ENCODE measurements at regions not wholly inside any gene's neighbourhood (a gene's known extent, or its start where the extent isn't known, plus 50 kb on each side); places are given as distances from the start of the nearest gene placed in this dataset.

DNA sequence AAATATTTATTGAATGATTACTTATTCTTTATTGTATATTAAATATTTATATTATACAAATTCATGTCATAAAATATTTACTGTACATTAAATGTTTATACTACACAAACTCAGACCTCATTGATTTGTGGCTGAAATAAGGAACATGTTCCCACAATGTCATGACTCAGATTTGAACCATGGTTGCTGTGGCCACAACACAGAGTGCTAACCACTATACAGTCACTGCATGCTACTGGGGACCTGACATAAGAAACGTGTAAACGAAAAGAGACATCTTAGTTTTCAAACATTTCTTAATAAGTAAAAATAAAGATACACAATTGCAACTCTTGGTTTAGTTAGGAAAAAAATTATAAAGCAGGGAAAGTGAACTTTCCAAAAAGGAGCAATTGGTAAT is 99.1 kb upstream of the AGTR1 start:
- no peak for DNase-seq
- TF ChIP-seq POLR2A (IDR thresholded peaks at IDR 0.05): no peak
- TF ChIP-seq, protein P1, sequence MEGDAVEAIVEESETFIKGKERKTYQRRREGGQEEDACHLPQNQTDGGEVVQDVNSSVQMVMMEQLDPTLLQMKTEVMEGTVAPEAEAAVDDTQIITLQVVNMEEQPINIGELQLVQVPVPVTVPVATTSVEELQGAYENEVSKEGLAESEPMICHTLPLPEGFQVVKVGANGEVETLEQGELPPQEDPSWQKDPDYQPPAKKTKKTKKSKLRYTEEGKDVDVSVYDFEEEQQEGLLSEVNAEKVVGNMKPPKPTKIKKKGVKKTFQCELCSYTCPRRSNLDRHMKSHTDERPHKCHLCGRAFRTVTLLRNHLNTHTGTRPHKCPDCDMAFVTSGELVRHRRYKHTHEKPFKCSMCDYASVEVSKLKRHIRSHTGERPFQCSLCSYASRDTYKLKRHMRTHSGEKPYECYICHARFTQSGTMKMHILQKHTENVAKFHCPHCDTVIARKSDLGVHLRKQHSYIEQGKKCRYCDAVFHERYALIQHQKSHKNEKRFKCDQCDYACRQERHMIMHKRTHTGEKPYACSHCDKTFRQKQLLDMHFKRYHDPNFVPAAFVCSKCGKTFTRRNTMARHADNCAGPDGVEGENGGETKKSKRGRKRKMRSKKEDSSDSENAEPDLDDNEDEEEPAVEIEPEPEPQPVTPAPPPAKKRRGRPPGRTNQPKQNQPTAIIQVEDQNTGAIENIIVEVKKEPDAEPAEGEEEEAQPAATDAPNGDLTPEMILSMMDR (IDR thresholded peaks at IDR 0.05): no peak
- WGBS, 4 donors: 84 to 90% (median 89%) methylated on average over 2 of the region's 2 CpGs

DNA sequence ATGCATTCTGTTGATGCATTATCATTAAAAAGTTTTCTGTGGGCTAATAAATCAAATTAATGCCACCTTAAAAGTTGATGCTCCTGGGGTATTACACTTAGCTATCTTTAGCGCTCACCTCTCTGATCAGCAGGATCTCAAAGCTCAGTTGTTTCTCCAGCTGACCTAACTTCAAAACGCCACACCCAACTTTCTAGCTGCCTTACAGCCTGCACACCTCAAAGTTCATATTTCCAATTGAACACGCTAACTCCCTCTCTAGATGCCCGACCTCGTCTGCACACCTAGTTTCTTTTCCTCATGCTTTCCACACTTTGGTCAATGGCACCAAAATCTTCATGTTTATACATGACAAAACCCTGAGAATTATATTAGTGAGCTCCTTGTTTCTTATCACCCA is 98.2 kb upstream of the AGTR1 start:
- ATAC-seq: no peak
- DNase-seq: no peak
- intact Hi-C loops (cut with DNase I): no loop called here
- 82 to 87% (median 84%) methylated on average over 5 of the region's 5 CpGs for WGBS, 4 donors
- Histone ChIP-seq H3K27ac (no peak overlapping the region), H3K4me3 (no peak overlapping the region), H3K4me1 (peaks cover 0 to 4% (median 0%) of the 10 kb centered on the region in 12 donors), H3K36me3 (no peaks in the 10 kb centered on the region), H3K9me3 (no peaks in the 10 kb centered on the region), H3K27me3 (no peaks in the 10 kb centered on the region)
- no peak for TF ChIP-seq POLR2A (IDR thresholded peaks at IDR 0.05)
- TF ChIP-seq, protein P1 (IDR thresholded peaks at IDR 0.05): no peak

More for the DNA sequence above, 99.1 kb upstream of the AGTR1 start:
- H3K4me1 ChIP-seq: no peaks in the 10 kb centered on the region
- no peaks in the 10 kb centered on the region for H3K36me3 ChIP-seq
- no peaks in the 10 kb centered on the region for H3K9me3 ChIP-seq
- no peak overlapping the region for H3K27ac ChIP-seq
- intact Hi-C loops (cut with DNase I): no loop called here
- no peaks in the 10 kb centered on the region for H3K27me3 ChIP-seq
- H3K4me3 ChIP-seq: no peak overlapping the region
- no peak for ATAC-seq

DNA sequence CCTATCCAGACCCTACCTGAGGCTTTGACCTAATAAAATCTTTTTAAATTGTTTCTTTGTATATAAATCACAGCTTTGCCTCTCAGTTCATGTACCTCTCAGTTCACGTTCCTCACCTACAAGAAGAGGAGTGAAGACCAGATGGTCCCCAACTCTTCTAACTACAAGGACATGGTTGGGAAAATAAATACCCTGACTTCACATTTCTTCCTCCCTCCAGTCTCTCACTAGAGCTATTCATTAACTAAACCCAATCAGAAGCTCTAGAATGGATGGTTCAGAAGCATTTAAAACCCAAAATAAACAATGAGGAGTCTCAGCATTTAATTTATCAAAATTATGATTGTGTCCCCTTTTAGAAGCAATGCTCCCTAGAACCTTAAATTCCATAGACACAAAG is 97.3 kb upstream of the AGTR1 start:
- H3K36me3 ChIP-seq: no peaks in the 10 kb centered on the region
- no peak for DNase-seq

DNA sequence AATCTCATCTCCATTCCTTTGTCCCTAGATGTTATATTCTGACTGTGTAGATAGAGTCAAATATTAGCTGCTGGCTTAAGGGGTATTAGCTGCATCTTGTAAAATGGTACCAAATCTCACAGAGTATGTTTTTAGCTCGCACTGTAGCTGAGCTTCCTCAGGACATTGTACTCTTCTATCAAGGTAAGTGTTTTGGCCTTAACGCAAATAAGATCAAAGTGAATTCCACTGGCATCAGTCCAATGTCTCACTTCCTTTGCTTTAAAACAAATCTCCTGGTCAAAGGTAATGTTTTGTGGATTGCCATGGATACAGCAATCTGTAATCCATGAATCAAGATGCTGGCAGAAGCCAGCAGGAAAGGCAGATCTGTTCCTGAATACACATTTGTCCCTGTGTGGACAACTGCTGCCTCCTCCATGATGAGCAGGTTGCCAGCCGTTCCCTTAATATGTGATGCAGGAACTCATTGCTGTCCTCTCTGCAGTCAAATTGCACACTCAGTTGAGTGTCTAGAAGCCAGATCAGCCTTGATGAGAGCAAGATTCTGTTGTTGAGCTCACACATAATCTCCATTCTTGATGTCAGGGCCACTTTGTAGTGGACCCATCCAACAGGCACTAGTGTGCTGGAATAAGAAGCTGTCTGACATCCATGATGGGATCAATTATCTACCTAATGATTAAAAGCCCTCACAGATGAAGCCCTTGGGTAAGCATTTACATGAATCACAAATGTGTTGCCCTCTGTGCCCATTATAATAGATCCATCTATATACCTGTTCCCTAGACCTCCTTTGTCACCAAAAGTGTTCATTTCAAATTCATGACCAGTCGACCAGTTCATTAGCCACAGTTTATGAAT is 96.6 kb upstream of the AGTR1 start:
- DNase-seq (no peak), ATAC-seq (no peak)
- Histone ChIP-seq H3K27me3 (no peaks in the 10 kb centered on the region), H3K36me3 (no peaks in the 10 kb centered on the region), H3K4me3 (no peak overlapping the region), H3K27ac (no peak overlapping the region), H3K9me3 (no peaks in the 10 kb centered on the region), H3K4me1 (peaks cover 0 to 9% (median 0%) of the 10 kb centered on the region in 12 donors)
- WGBS, 4 donors: 62 to 74% (median 67%) methylated on average over 4 of the region's 4 CpGs
- no peak for TF ChIP-seq POLR2A (IDR thresholded peaks at IDR 0.05)
- TF ChIP-seq, protein P1 (IDR thresholded peaks at IDR 0.05): no peak
- intact Hi-C loops (cut with DNase I): no loop called here

More for the DNA sequence above, 97.3 kb upstream of the AGTR1 start:
- intact Hi-C loops (cut with DNase I): no loop called here
- no peaks in the 10 kb centered on the region for H3K9me3 ChIP-seq
- TF ChIP-seq, protein P1 (IDR thresholded peaks at IDR 0.05): no peak
- TF ChIP-seq POLR2A (IDR thresholded peaks at IDR 0.05): no peak
- no peak overlapping the region for H3K4me3 ChIP-seq
- 81 to 95% (median 83%) methylated on average over 1 of the region's 1 CpG for WGBS, 4 donors
- ATAC-seq: no peak
- no peak overlapping the region for H3K27ac ChIP-seq
- H3K4me1 ChIP-seq: peaks cover 0 to 6% (median 0%) of the 10 kb centered on the region in 12 donors
- no peaks in the 10 kb centered on the region for H3K27me3 ChIP-seq
